ENCODE measurements at regions not wholly inside any gene's neighbourhood (a gene's known extent, or its start where the extent isn't known, plus 50 kb on each side); places are given as distances from the start of the nearest gene placed in this dataset.
"Not testable (repeated sequence)": the region's sequence is repeated elsewhere in the genome, so short reads cannot be mapped to it uniquely, and the experiment has no call there.

- DNase-seq (ENCODE audit: low spot score), result no peak
Measured at GRCh38 chr2:182595650-182596049, 120.4 kb upstream of the DNAJC10 start.

GRCh38 chr2:182597570-182598295, 118.3 kb upstream of the DNAJC10 start:
- DNase-seq (ENCODE audit: low spot score), result peak; percentile 30

- no peak for DNase-seq (ENCODE audit: low spot score)
Measured at GRCh38 chr2:182598626-182599025, 117.4 kb upstream of the DNAJC10 start.

GRCh38 chr2:182605166-182605565, 110.9 kb upstream of the DNAJC10 start:
- no peak for DNase-seq (ENCODE audit: low spot score)

- no peak for DNase-seq (ENCODE audit: low spot score)
Measured at GRCh38 chr2:182606728-182607681, 109.1 kb upstream of the DNAJC10 start.

GRCh38 chr2:182608181-182608845, 107.7 kb upstream of the DNAJC10 start:
- no peak for DNase-seq (ENCODE audit: low spot score)

- DNase-seq (ENCODE audit: low spot score), result not testable (repeated sequence)
Measured at GRCh38 chr2:182609005-182609404, 107.1 kb upstream of the DNAJC10 start.

- DNase-seq (ENCODE audit: low spot score), result no peak
Measured at GRCh38 chr2:182610231-182610630, 105.8 kb upstream of the DNAJC10 start.

- DNase-seq (ENCODE audit: low spot score), result no peak
Measured at GRCh38 chr2:182611009-182611408, 105.0 kb upstream of the DNAJC10 start.

- no peak for DNase-seq (ENCODE audit: low spot score)
Measured at GRCh38 chr2:182615036-182615435, 101.0 kb upstream of the DNAJC10 start.

- DNase-seq (ENCODE audit: low spot score), result peak; percentile 31
Measured at GRCh38 chr2:182616471-182617393, 99.3 kb upstream of the DNAJC10 start.

- no peak for DNase-seq (ENCODE audit: low spot score)
Measured at GRCh38 chr2:182618672-182619079, 97.4 kb upstream of the DNAJC10 start.

GRCh38 chr2:182619276-182619675, 96.8 kb upstream of the DNAJC10 start:
- no peak for DNase-seq (ENCODE audit: low spot score)

- no peak for DNase-seq (ENCODE audit: low spot score)
Measured at GRCh38 chr2:182621191-182621590, 94.9 kb upstream of the DNAJC10 start.

- no peak for DNase-seq (ENCODE audit: low spot score)
Measured at GRCh38 chr2:182621810-182622209, 94.2 kb upstream of the DNAJC10 start.

GRCh38 chr2:182622231-182622630, 93.8 kb upstream of the DNAJC10 start:
- no peak for DNase-seq (ENCODE audit: low spot score)

GRCh38 chr2:182625814-182626213, 90.2 kb upstream of the DNAJC10 start:
- DNase-seq (ENCODE audit: low spot score), result no peak

- no peak for DNase-seq (ENCODE audit: low spot score)
Measured at GRCh38 chr2:182628916-182629315, 87.1 kb upstream of the DNAJC10 start.

- no peak for DNase-seq (ENCODE audit: low spot score)
Measured at GRCh38 chr2:182630207-182630606, 85.8 kb upstream of the DNAJC10 start.

- no peak for DNase-seq (ENCODE audit: low spot score)
Measured at GRCh38 chr2:182631299-182631698, 84.8 kb upstream of the DNAJC10 start.

- DNase-seq (ENCODE audit: low spot score), result no peak
Measured at GRCh38 chr2:182634386-182634785, 81.7 kb upstream of the DNAJC10 start.

Data from hepatic stellate cell (primary cell).